Prostate gland (tissue), 2 donors: ENCODE measurements at regions not wholly inside any gene's neighbourhood (a gene's known extent, or its start where the extent isn't known, plus 50 kb on each side); places are given as distances from the start of the nearest gene placed in this dataset.

Experiments
- CTCF ChIP-seq, 4 experiments: fragments of 200-600 bp in 2 of 4; fragments of 450-650 bp in 2 of 4; sonication (generic) in 2 of 4; IDR thresholded peaks; 1 replicate in 3 of 4; 2 replicates in 1 of 4; pipeline ENCODE4 v1.5.1; 2016 to 2019; ENCODE audit warnings: antibody characterized with exemption in 4 of 4, mild to moderate bottlenecking in 2 of 4, moderate library complexity in 2 of 4
- POLR2A ChIP-seq: fragments of 450-650 bp; IDR thresholded peaks from one replicate; pipeline ENCODE4 v1.6.1; 2016; ENCODE audit warnings: antibody characterized with exemption, mild to moderate bottlenecking

GRCh38 chr3:72052841-72053409 is 268.0 kb upstream of the PROK2 start:
- no peak for TF ChIP-seq POLR2A
- TF ChIP-seq CTCF (IDR thresholded peaks at IDR 0.05): no peak
